Smooth muscle cell (in vitro differentiated cells): ENCODE measurements at regions not wholly inside any gene's neighbourhood (a gene's known extent, or its start where the extent isn't known, plus 50 kb on each side); places are given as distances from the start of the nearest gene placed in this dataset.

ENCODE experiments used
- DNase-seq: peaks from one replicate; lab custom pipeline; 2025; ENCODE audit not compliant: unreplicated experiment; lab: John Stamatoyannopoulos, UW
- H2AFZ ChIP-seq: fragments of 200-600 bp; sonication (generic); 2 replicates; pipeline ENCODE4 v1.6.0; 2016; ENCODE audit warnings: antibody characterized with exemption, low read depth, mild to moderate bottlenecking
- H3F3A ChIP-seq: fragments of 200-600 bp; sonication (generic); 2 replicates; pipeline ENCODE4 v1.6.0; 2017; ENCODE audit warnings: antibody characterized with exemption, low read depth
- H3K27ac ChIP-seq: fragments of 200-600 bp; sonication (generic); 2 replicates; pipeline ENCODE4 v1.5.1; 2016; ENCODE audit warnings: low read depth, mild to moderate bottlenecking
- H3K27me3 ChIP-seq: fragments of 200-600 bp; sonication (generic); 2 replicates; pipeline ENCODE4 v1.6.1; 2016; ENCODE audit warnings: low read depth, mild to moderate bottlenecking
- H3K36me3 ChIP-seq: fragments of 200-600 bp; sonication (generic); 2 replicates; pipeline ENCODE4 v1.5.1; 2016; ENCODE audit warnings: low read depth
- H3K4me1 ChIP-seq: fragments of 200-600 bp; sonication (generic); 2 replicates; pipeline ENCODE4 v1.5.1; 2016; ENCODE audit warnings: low read depth
- H3K4me2 ChIP-seq: fragments of 200-600 bp; sonication (generic); 2 replicates; pipeline ENCODE4 v1.6.0; 2016; ENCODE audit warnings: mild to moderate bottlenecking
- H3K4me3 ChIP-seq: fragments of 200-600 bp; sonication (generic); 2 replicates; pipeline ENCODE4 v1.5.1; 2016; ENCODE audit warnings: mild to moderate bottlenecking
- H3K79me2 ChIP-seq: fragments of 200-600 bp; sonication (generic); 2 replicates; pipeline ENCODE4 v1.6.0; 2016; ENCODE audit warnings: low read depth, mild to moderate bottlenecking
- H3K9ac ChIP-seq: fragments of 200-600 bp; sonication (generic); 2 replicates; pipeline ENCODE4 v1.6.0; 2016; ENCODE audit warnings: low read depth
- H3K9me3 ChIP-seq: fragments of 200-600 bp; sonication (generic); replicated peaks from 2 replicates; pipeline ENCODE4 v1.5.1; 2016; ENCODE audit warnings: low read depth
- H4K20me1 ChIP-seq: fragments of 200-600 bp; sonication (generic); 2 replicates; pipeline ENCODE4 v1.6.0; 2016; ENCODE audit warnings: low read depth
- CTCF ChIP-seq: fragments of 200-600 bp; sonication (generic); IDR thresholded peaks from 2 replicates; pipeline ENCODE4 v1.5.1; 2017; ENCODE audit warnings: borderline replicate concordance, mild to moderate bottlenecking, antibody characterized with exemption; ENCODE audit not compliant: insufficient read depth, poor library complexity, severe bottlenecking
- WGBS: methylation state at CpG from one replicate; pipeline ENCODE4 v1.1.7; 2016; ENCODE audit warnings: low lambda C conversion rate; 5-methylcytosine and 5-hydroxymethylcytosine counted together

- Histone ChIP-seq H2AFZ (no peak overlapping the region), H3K4me2 (no peak overlapping the region), H3F3A (no peaks in the 10 kb centered on the region), H3K9ac (no peak overlapping the region), H4K20me1 (no peaks in the 10 kb centered on the region), H3K9me3 (no peaks in the 10 kb centered on the region), H3K27me3 (no peaks in the 10 kb centered on the region), H3K27ac (no peak overlapping the region), H3K4me3 (no peak overlapping the region), H3K4me1 (no peaks in the 10 kb centered on the region), H3K79me2 (no peaks in the 10 kb centered on the region), H3K36me3 (no peaks in the 10 kb centered on the region)
- WGBS, result 76% methylated on average over 4 of the region's 4 CpGs
- DNase-seq, result no peak
- TF ChIP-seq CTCF, result no peak
Measured at GRCh38 chr2:19545507-19545906, 187.1 kb upstream of the OSR1 start.

- Histone ChIP-seq H3K27ac (no peak overlapping the region), H4K20me1 (no peaks in the 10 kb centered on the region), H3K4me1 (no peaks in the 10 kb centered on the region), H3K36me3 (no peaks in the 10 kb centered on the region), H3K79me2 (no peaks in the 10 kb centered on the region), H3K9ac (no peak overlapping the region), H3K4me3 (no peak overlapping the region), H3F3A (no peaks in the 10 kb centered on the region), H3K9me3 (no peaks in the 10 kb centered on the region), H3K4me2 (no peak overlapping the region), H3K27me3 (no peaks in the 10 kb centered on the region), H2AFZ (no peak overlapping the region)
- no peak for DNase-seq
- WGBS, result 91% methylated on average over 2 of the region's 2 CpGs
- TF ChIP-seq CTCF, result no peak
Measured at GRCh38 chr2:19543663-19544383, 185.4 kb upstream of the OSR1 start.

GRCh38 chr2:19542796-19543662 lies 184.6 kb upstream of the OSR1 start:
- H2AFZ ChIP-seq, result no peak overlapping the region
- H3K4me1 ChIP-seq, result no peaks in the 10 kb centered on the region
- H3K27ac ChIP-seq, result no peak overlapping the region
- no peaks in the 10 kb centered on the region for H3K27me3 ChIP-seq
- WGBS, result 92% methylated on average over 8 of the region's 8 CpGs
- no peak for DNase-seq
- no peak overlapping the region for H3K4me2 ChIP-seq
- H3K9ac ChIP-seq, result no peak overlapping the region
- no peaks in the 10 kb centered on the region for H3K79me2 ChIP-seq
- H4K20me1 ChIP-seq, result no peaks in the 10 kb centered on the region
- H3K4me3 ChIP-seq, result no peak overlapping the region
- no peaks in the 10 kb centered on the region for H3K36me3 ChIP-seq
- no peaks in the 10 kb centered on the region for H3F3A ChIP-seq
- TF ChIP-seq CTCF, result no peak
- no peaks in the 10 kb centered on the region for H3K9me3 ChIP-seq
